Mucosa of descending colon (tissue), 3 donors: ENCODE measurements at regions not wholly inside any gene's neighbourhood (a gene's known extent, or its start where the extent isn't known, plus 50 kb on each side); places are given as distances from the start of the nearest gene placed in this dataset.

ENCODE experiments used
- ATAC-seq: fragments of 200-7000 bp; cut with Tn5 transposase; one replicate; pipeline ENCODE4 v1.9.1; 2020; ENCODE audit warnings: mild to moderate bottlenecking, moderate library complexity
- DNase-seq, 3 donors: peaks; one replicate each; pipeline ENCODE4 v3.0.0-alpha.2; 2020
- H3K36me3 ChIP-seq: fragments of 200-600 bp; one replicate; pipeline ENCODE4 v1.8.0; 2021; ENCODE audit warnings: low read depth, mild to moderate bottlenecking
- H3K4me1 ChIP-seq: fragments of 200-600 bp; one replicate; pipeline ENCODE4 v1.8.0; 2021; ENCODE audit warnings: low read depth, mild to moderate bottlenecking
- H3K4me3 ChIP-seq: fragments of 200-600 bp; one replicate; pipeline ENCODE4 v1.8.0; 2021; ENCODE audit warnings: mild to moderate bottlenecking
- H3K9me3 ChIP-seq: fragments of 200-600 bp; one replicate; pipeline ENCODE4 v1.8.0; 2021; ENCODE audit warnings: mild to moderate bottlenecking
- CTCF ChIP-seq: fragments of 200-600 bp; IDR thresholded peaks from one replicate; pipeline ENCODE4 v1.8.0; 2022; ENCODE audit warnings: antibody characterized with exemption, mild to moderate bottlenecking
- intact Hi-C, 2 donors: fragments of 100-400 bp; cut with DNase I in 1 of 2; cut with micrococcal nuclease in 1 of 2; formaldehyde crosslinking; loops; one replicate each; pipeline versions ENCODE4 v1.11.0 to v1.11.1; 2022; cut with DNase I, micrococcal nuclease
- donor health status: DM: no; HTN: no; CAD: no; lungs with moderate emphysema.
- donor health status: DM: no; HTN: no; CAD: no.
- donor health status: DM: no; HTN: yes; CAD: no.

GRCh38 chr10:75314570-75314969 lies 78.8 kb upstream of the COMTD1 start:
- Histone ChIP-seq H3K4me1 (no peaks in the 10 kb centered on the region), H3K4me3 (no peak overlapping the region), H3K9me3 (peaks cover 22% of the 10 kb centered on the region), H3K36me3 (no peaks in the 10 kb centered on the region)
- DNase-seq (no peak), ATAC-seq (no peak)
- intact Hi-C loops: no loop called here
- TF ChIP-seq CTCF: no peak

- ATAC-seq: no peak
- no peak for TF ChIP-seq CTCF
- H3K4me3 ChIP-seq: no peak overlapping the region
- no peaks in the 10 kb centered on the region for H3K36me3 ChIP-seq
- no peak for DNase-seq
- H3K9me3 ChIP-seq: peaks cover 22% of the 10 kb centered on the region
- intact Hi-C loops: no loop called here
- no peaks in the 10 kb centered on the region for H3K4me1 ChIP-seq
Observed at GRCh38 chr10:75312440-75312839, 76.7 kb upstream of the COMTD1 start.

GRCh38 chr10:75305675-75306074 lies 69.9 kb upstream of the COMTD1 start:
- H3K36me3 ChIP-seq: no peaks in the 10 kb centered on the region
- DNase-seq (no peak), ATAC-seq (no peak)
- no peak overlapping the region for H3K4me3 ChIP-seq
- TF ChIP-seq CTCF: no peak
- no peaks in the 10 kb centered on the region for H3K4me1 ChIP-seq
- intact Hi-C loops: no loop called here
- peaks cover 3% of the 10 kb centered on the region for H3K9me3 ChIP-seq

GRCh38 chr10:75304741-75305390 lies 69.1 kb upstream of the COMTD1 start:
- no peak for DNase-seq
- no peaks in the 10 kb centered on the region for H3K4me1 ChIP-seq
- ATAC-seq: no peak

GRCh38 chr10:75304313-75304712 lies 68.6 kb upstream of the COMTD1 start:
- DNase-seq (no peak), ATAC-seq (no peak)
- peaks cover 3% of the 10 kb centered on the region for H3K9me3 ChIP-seq
- no peaks in the 10 kb centered on the region for H3K4me1 ChIP-seq
- no peak for TF ChIP-seq CTCF
- no peaks in the 10 kb centered on the region for H3K36me3 ChIP-seq
- intact Hi-C loops: no loop called here
- H3K4me3 ChIP-seq: no peak overlapping the region

More at GRCh38 chr10:75304741-75305390, 69.1 kb upstream of the COMTD1 start:
- intact Hi-C loops: no loop called here
- H3K36me3 ChIP-seq: no peaks in the 10 kb centered on the region
- no peak overlapping the region for H3K4me3 ChIP-seq
- TF ChIP-seq CTCF: no peak
- peaks cover 3% of the 10 kb centered on the region for H3K9me3 ChIP-seq
